ENCODE measurements at regions not wholly inside any gene's neighbourhood (a gene's known extent, or its start where the extent isn't known, plus 50 kb on each side); places are given as distances from the start of the nearest gene placed in this dataset.

- Histone ChIP-seq H3K9me2 (ENCODE audit: insufficient read depth) (peaks cover 7% of the 10 kb centered on the region; the same call in 1 of the 2 replicates), H3K27me3 (ENCODE audit: insufficient read depth) (no peaks in the 10 kb centered on the region), H3K27ac (ENCODE audit: low read depth) (no peak overlapping the region), H3K4me3 (no peak overlapping the region), H3K4me2 (no peak overlapping the region), H3K4me1 (ENCODE audit: insufficient read depth) (no peaks in the 10 kb centered on the region; the same call in 1 of the 2 replicates), H3K79me2 (replicated peaks; ENCODE audit: insufficient read depth) (no peaks in the 10 kb centered on the region), H3F3A (replicated peaks; ENCODE audit: low read depth) (no peaks in the 10 kb centered on the region), H3K36me3 (ENCODE audit: insufficient read depth) (no peaks in the 10 kb centered on the region), H4K20me1 (replicated peaks; ENCODE audit: insufficient read depth) (no peaks in the 10 kb centered on the region), H2AFZ (no peak overlapping the region; the same call in 1 of the 2 replicates)
- Mint-ChIP-seq H3K27me3 (ENCODE audit: insufficient read depth, low read depth, poor library complexity) (no peaks in the 10 kb centered on the region), H3K27ac (no peak overlapping the region), H3K4me3 (no peak overlapping the region), H3K36me3 (ENCODE audit: low read depth) (no peaks in the 10 kb centered on the region), H3K4me1 (peaks cover 3% of the 10 kb centered on the region; the same call in 2 of the 3 replicates), H3K9me3 (no peaks in the 10 kb centered on the region)
- ATAC-seq (peak; percentile 37), DNase-seq (ENCODE audit: low spot score) (no peak)
- TF ChIP-seq ZNF114 (CRISPR knock-in tag; IDR thresholded peaks at IDR 0.05) = no peak
- no peak for TF ChIP-seq POLR2AphosphoS5 (IDR thresholded peaks at IDR 0.05; ENCODE audit: low read depth)
- TF ChIP-seq EZH2phosphoT487 (IDR thresholded peaks at IDR 0.05; ENCODE audit: unreplicated experiment) = no peak
- TF ChIP-seq CREB1 (CRISPR knock-in tag; IDR thresholded peaks at IDR 0.05; ENCODE audit: low read depth) = no peak
- no peak for TF ChIP-seq JUNB (IDR thresholded peaks at IDR 0.05; ENCODE audit: unreplicated experiment)
- TF ChIP-seq ETS1 (IDR thresholded peaks at IDR 0.05) = no peak
- TF ChIP-seq ZNF331 (CRISPR knock-in tag; IDR thresholded peaks at IDR 0.05; ENCODE audit: low read depth) = no peak
- TF ChIP-seq CTCF (conservative IDR thresholded peaks at IDR 0.05; ENCODE audit: low read depth in 2 of 2) = no peak
- TF ChIP-seq EZH2 (IDR thresholded peaks at IDR 0.05; ENCODE audit: low read depth, unreplicated experiment) = no peak
- no peak for TF ChIP-seq NANOG (IDR thresholded peaks at IDR 0.05; ENCODE audit: borderline replicate concordance)
Observed at GRCh38 chr14:42047421-42048055, 440.9 kb downstream of the LRFN5 start.

GRCh38 chr14:42045383-42045782 is 438.7 kb downstream of the LRFN5 start:
- Histone ChIP-seq H3F3A (replicated peaks; ENCODE audit: low read depth) (no peaks in the 10 kb centered on the region), H3K79me2 (replicated peaks; ENCODE audit: insufficient read depth) (no peaks in the 10 kb centered on the region), H3K4me1 (ENCODE audit: insufficient read depth) (no peaks in the 10 kb centered on the region; the same call in 1 of the 2 replicates), H2AFZ (no peak overlapping the region), H3K4me2 (no peak overlapping the region), H4K20me1 (replicated peaks; ENCODE audit: insufficient read depth) (no peaks in the 10 kb centered on the region), H3K27me3 (ENCODE audit: insufficient read depth) (no peaks in the 10 kb centered on the region), H3K9me2 (ENCODE audit: insufficient read depth) (no peaks in the 10 kb centered on the region), H3K4me3 (no peak overlapping the region), H3K36me3 (ENCODE audit: insufficient read depth) (no peaks in the 10 kb centered on the region), H3K27ac (ENCODE audit: low read depth) (no peak overlapping the region)
- no peaks in the 10 kb centered on the region for H3K27me3 Mint-ChIP-seq (ENCODE audit: insufficient read depth, low read depth, poor library complexity)
- H3K4me1 Mint-ChIP-seq = peaks cover 3% of the 10 kb centered on the region; the same call in 2 of the 3 replicates
- no peak for TF ChIP-seq NANOG (IDR thresholded peaks at IDR 0.05; ENCODE audit: borderline replicate concordance)
- TF ChIP-seq STAT1 (IDR thresholded peaks at IDR 0.05; ENCODE audit: unreplicated experiment) = no peak
- no peak for TF ChIP-seq CREB1 (CRISPR knock-in tag; IDR thresholded peaks at IDR 0.05; ENCODE audit: low read depth)
- no peak for TF ChIP-seq EZH2 (IDR thresholded peaks at IDR 0.05; ENCODE audit: low read depth, unreplicated experiment)
- TF ChIP-seq ZNF114 (CRISPR knock-in tag; IDR thresholded peaks at IDR 0.05) = no peak
- DNase-seq (ENCODE audit: low spot score) (no peak), ATAC-seq (no peak)
- H3K36me3 Mint-ChIP-seq (ENCODE audit: low read depth) = no peaks in the 10 kb centered on the region
- no peaks in the 10 kb centered on the region for H3K9me3 Mint-ChIP-seq
- H3K27ac Mint-ChIP-seq = peak overlapping the region; percentile 41
- no peak overlapping the region for H3K4me3 Mint-ChIP-seq

Measured in GM23338 (cell line).